ENCODE measurements at regions not wholly inside any gene's neighbourhood (a gene's known extent, or its start where the extent isn't known, plus 50 kb on each side); places are given as distances from the start of the nearest gene placed in this dataset.
A peak's percentile ranks its signal among the peaks of the same experiment; 100 is the strongest.
"Not testable (repeated sequence)": the region's sequence is repeated elsewhere in the genome, so short reads cannot be mapped to it uniquely, and the experiment has no call there.

GRCh38 chr1:820962-821361, 102.8 kb upstream of the SAMD11 start:
- Mint-ChIP-seq H3K4me3 (no peak overlapping the region), H3K4me1 (peaks cover 13 to 25% (median 21%) of the 10 kb centered on the region in 4 donors), H3K27me3 (no peaks in the 10 kb centered on the region), H3K9me3 (no peaks in the 10 kb centered on the region), H3K27ac (no peak overlapping the region), H3K36me3 (peaks cover 0 to 12% (median 2%) of the 10 kb centered on the region in 3 donors)
- DNase-seq, result peak in 1 of 10 donors; percentile 16
- POLR2A ChIA-PET, result no interaction called here
- ATAC-seq, result no peak

GRCh38 chr1:826808-827207, 96.9 kb upstream of the SAMD11 start:
- H3K27ac Mint-ChIP-seq, result peak overlapping the region; percentile 88 to 98 (median 96)
- ATAC-seq (peak; percentile 22 to 34), DNase-seq (peak in 2 of 10 donors; percentile 25 to 34)
- peaks cover 21 to 43% (median 37%) of the 10 kb centered on the region in 4 donors for H3K4me1 Mint-ChIP-seq
- H3K36me3 Mint-ChIP-seq, result peaks cover 0 to 15% (median 0%) of the 10 kb centered on the region in 3 donors
- peak overlapping the region; percentile 88 to 97 (median 92) for H3K4me3 Mint-ChIP-seq
- H3K9me3 Mint-ChIP-seq, POLR2A ChIA-PET, H3K27me3 Mint-ChIP-seq: not testable (repeated sequence)

GRCh38 chr1:827211-828063, 96.3 kb upstream of the SAMD11 start:
- Mint-ChIP-seq H3K27ac (peak overlapping the region; percentile 88 to 98 (median 96)), H3K4me1 (peaks cover 22 to 49% (median 39%) of the 10 kb centered on the region in 4 donors), H3K36me3 (peaks cover 0 to 21% (median 0%) of the 10 kb centered on the region in 3 donors), H3K4me3 (peak overlapping the region; percentile 88 to 97 (median 92))
- POLR2A ChIA-PET, H3K27me3 Mint-ChIP-seq, H3K9me3 Mint-ChIP-seq: not testable (repeated sequence)
- ATAC-seq, result peak; percentile 86 to 90
- DNase-seq, result peak; percentile 84 to 96 (median 92)

GRCh38 chr1:829324-829723, 94.4 kb upstream of the SAMD11 start:
- Mint-ChIP-seq H3K4me3 (peak overlapping the region in 9 of 10 donors; percentile 25 to 84 (median 54)), H3K27ac (peak overlapping the region in 2 of 10 donors; percentile 43 to 51), H3K36me3 (peaks cover 0 to 40% (median 9%) of the 10 kb centered on the region in 3 donors), H3K4me1 (peaks cover 32 to 65% (median 43%) of the 10 kb centered on the region in 4 donors)
- H3K27me3 Mint-ChIP-seq, H3K9me3 Mint-ChIP-seq, DNase-seq, POLR2A ChIA-PET, ATAC-seq: not testable (repeated sequence)

GRCh38 chr1:829932-830331, 93.8 kb upstream of the SAMD11 start:
- H3K4me3 Mint-ChIP-seq, result peak overlapping the region in 9 of 10 donors; percentile 5 to 60 (median 50)
- H3K27ac Mint-ChIP-seq, result peak overlapping the region in 3 of 10 donors; percentile 29 to 56 (median 46)
- H3K9me3 Mint-ChIP-seq, DNase-seq, POLR2A ChIA-PET, ATAC-seq, H3K27me3 Mint-ChIP-seq: not testable (repeated sequence)
- peaks cover 32 to 68% (median 40%) of the 10 kb centered on the region in 4 donors for H3K4me1 Mint-ChIP-seq
- peaks cover 0 to 45% (median 9%) of the 10 kb centered on the region in 3 donors for H3K36me3 Mint-ChIP-seq

- peaks cover 27 to 63% (median 34%) of the 10 kb centered on the region in 4 donors for H3K4me1 Mint-ChIP-seq
- DNase-seq, result peak in 1 of 10 donors; percentile 37
- H3K27me3 Mint-ChIP-seq, POLR2A ChIA-PET, H3K9me3 Mint-ChIP-seq, ATAC-seq, H3K27ac Mint-ChIP-seq: not testable (repeated sequence)
- H3K36me3 Mint-ChIP-seq, result peaks cover 0 to 45% (median 9%) of the 10 kb centered on the region in 3 donors
- H3K4me3 Mint-ChIP-seq, result peak overlapping the region in 1 of 10 donors; percentile 53
Observed at GRCh38 chr1:830750-831149, 93.0 kb upstream of the SAMD11 start.

- Mint-ChIP-seq H3K27me3 (no peaks in the 10 kb centered on the region), H3K27ac (peak overlapping the region in 3 of 10 donors; percentile 19 to 79 (median 73)), H3K9me3 (no peaks in the 10 kb centered on the region), H3K4me1 (peaks cover 24 to 60% (median 30%) of the 10 kb centered on the region in 4 donors), H3K36me3 (peaks cover 0 to 48% (median 9%) of the 10 kb centered on the region in 3 donors), H3K4me3 (no peak overlapping the region)
- DNase-seq (no peak), ATAC-seq (no peak)
- POLR2A ChIA-PET, result no interaction called here
Observed at GRCh38 chr1:831522-831921, 92.2 kb upstream of the SAMD11 start.

- ATAC-seq (no peak), DNase-seq (no peak)
- Mint-ChIP-seq H3K27me3 (no peaks in the 10 kb centered on the region), H3K27ac (peak overlapping the region in 1 of 10 donors; percentile 51), H3K36me3 (peaks cover 0 to 50% (median 9%) of the 10 kb centered on the region in 3 donors), H3K4me3 (no peak overlapping the region), H3K9me3 (no peaks in the 10 kb centered on the region), H3K4me1 (peaks cover 23 to 62% (median 31%) of the 10 kb centered on the region in 4 donors)
- POLR2A ChIA-PET, result no interaction called here
Observed at GRCh38 chr1:832136-832535, 91.6 kb upstream of the SAMD11 start.

GRCh38 chr1:833226-833625, 90.5 kb upstream of the SAMD11 start:
- H3K27ac Mint-ChIP-seq, result peak overlapping the region in 2 of 10 donors; percentile 4 to 65
- DNase-seq, POLR2A ChIA-PET: not testable (repeated sequence)

GRCh38 chr1:835509-835908, 88.2 kb upstream of the SAMD11 start:
- POLR2A ChIA-PET, H3K27ac Mint-ChIP-seq, ATAC-seq, H3K4me3 Mint-ChIP-seq, H3K9me3 Mint-ChIP-seq, H3K27me3 Mint-ChIP-seq, DNase-seq: not testable (repeated sequence)
- Mint-ChIP-seq H3K4me1 (peaks cover 28 to 76% (median 40%) of the 10 kb centered on the region in 4 donors), H3K36me3 (peaks cover 8 to 44% (median 11%) of the 10 kb centered on the region in 3 donors)

More at GRCh38 chr1:833226-833625, 90.5 kb upstream of the SAMD11 start:
- H3K36me3 Mint-ChIP-seq, result peaks cover 4 to 50% (median 9%) of the 10 kb centered on the region in 3 donors
- not testable (repeated sequence) for H3K27me3 Mint-ChIP-seq, H3K9me3 Mint-ChIP-seq, H3K4me3 Mint-ChIP-seq, ATAC-seq
- peaks cover 31 to 71% (median 38%) of the 10 kb centered on the region in 4 donors for H3K4me1 Mint-ChIP-seq

- Mint-ChIP-seq H3K27ac (peak overlapping the region in 5 of 10 donors; percentile 46 to 92 (median 83)), H3K4me3 (peak overlapping the region in 2 of 10 donors; percentile 38 to 56), H3K4me1 (peaks cover 34 to 73% (median 48%) of the 10 kb centered on the region in 4 donors), H3K36me3 (peaks cover 8 to 29% (median 11%) of the 10 kb centered on the region in 3 donors)
- H3K9me3 Mint-ChIP-seq, POLR2A ChIA-PET, DNase-seq, ATAC-seq, H3K27me3 Mint-ChIP-seq: not testable (repeated sequence)
Observed at GRCh38 chr1:837601-838000, 86.1 kb upstream of the SAMD11 start.

- H3K4me3 Mint-ChIP-seq, result peak overlapping the region in 1 of 10 donors; percentile 38
- H3K4me1 Mint-ChIP-seq, result peaks cover 37 to 76% (median 54%) of the 10 kb centered on the region in 4 donors
- H3K36me3 Mint-ChIP-seq, result peaks cover 8 to 22% (median 8%) of the 10 kb centered on the region in 3 donors
- H3K9me3 Mint-ChIP-seq, DNase-seq, POLR2A ChIA-PET, ATAC-seq, H3K27me3 Mint-ChIP-seq: not testable (repeated sequence)
- H3K27ac Mint-ChIP-seq, result peak overlapping the region; percentile 46 to 92 (median 79)
Observed at GRCh38 chr1:838291-838690, 85.4 kb upstream of the SAMD11 start.

GRCh38 chr1:840592-840991, 83.1 kb upstream of the SAMD11 start:
- H3K4me3 Mint-ChIP-seq, result peak overlapping the region in 8 of 10 donors; percentile 11 to 79 (median 76)
- ATAC-seq, result peak in 1 of 2 donors; percentile 24
- POLR2A ChIA-PET, result not testable (repeated sequence)

More at GRCh38 chr1:840592-840991, 83.1 kb upstream of the SAMD11 start:
- Mint-ChIP-seq H3K27ac (peak overlapping the region; percentile 88 to 95 (median 93)), H3K4me1 (peaks cover 37 to 81% (median 71%) of the 10 kb centered on the region in 4 donors)
- peak in 1 of 10 donors; percentile 27 for DNase-seq
- H3K27me3 Mint-ChIP-seq, H3K9me3 Mint-ChIP-seq, H3K36me3 Mint-ChIP-seq: not testable (repeated sequence)

All from naive thymus-derived CD8-positive, alpha-beta T cell (primary cell).